ENCODE measurements at regions not wholly inside any gene's neighbourhood (a gene's known extent, or its start where the extent isn't known, plus 50 kb on each side); places are given as distances from the start of the nearest gene placed in this dataset.

- H3K9ac ChIP-seq (ENCODE audit: low read depth, low read length), result no peak overlapping the region
- no peak overlapping the region for H2AK5ac ChIP-seq (ENCODE audit: low read depth, low read length)
- H3K9me1 ChIP-seq (ENCODE audit: insufficient read depth, low read length), result no peaks in the 10 kb centered on the region
- no peaks in the 10 kb centered on the region for H3K27me3 ChIP-seq (ENCODE audit: control insufficient read depth, insufficient read depth, low read length)
- no peak overlapping the region for H4K8ac ChIP-seq (ENCODE audit: low read depth in 2 of 2, low read length in 2 of 2)
- dilution Hi-C loops (cut with HindIII; ENCODE audit: low sequenced_read_pairs, unreplicated experiment), result no loop called here
- no peak overlapping the region for H2BK120ac ChIP-seq (ENCODE audit: low read depth, low read length)
- TF ChIP-seq SMC3 (IDR thresholded peaks at IDR 0.05; ENCODE audit: low read depth, low read length) (no peak), CHD1 (IDR thresholded peaks at IDR 0.05; ENCODE audit: low read depth, low read length) (no peak), ELK1 (IDR thresholded peaks at IDR 0.05; ENCODE audit: borderline replicate concordance, low read depth, low read length) (no peak), FOS (IDR thresholded peaks at IDR 0.05; ENCODE audit: low read depth, low read length) (no peak), RCOR1 (IDR thresholded peaks at IDR 0.05; ENCODE audit: insufficient replicate concordance, low read length) (no peak), RAD21 (IDR thresholded peaks at IDR 0.05; ENCODE audit: low read length) (no peak), RFX5 (IDR thresholded peaks at IDR 0.05; ENCODE audit: low read depth, low read length) (no peak), MAZ (IDR thresholded peaks at IDR 0.05; ENCODE audit: borderline replicate concordance, low read depth, low read length) (no peak), POLR2A (IDR thresholded peaks at IDR 0.05; ENCODE audit: low read depth, low read length) (no peak), NFE2L2 (IDR thresholded peaks at IDR 0.05; ENCODE audit: low read depth, low read length) (no peak), CEBPB (IDR thresholded peaks at IDR 0.05; ENCODE audit: low read depth, low read length) (no peak), MAFK (IDR thresholded peaks at IDR 0.05; ENCODE audit: low read depth, low read length) (no peak), BHLHE40 (IDR thresholded peaks at IDR 0.05; ENCODE audit: low read depth, low read length) (no peak), MXI1 (IDR thresholded peaks at IDR 0.05; ENCODE audit: borderline replicate concordance, low read depth, low read length) (no peak)
- TF ChIP-seq, protein P1, sequence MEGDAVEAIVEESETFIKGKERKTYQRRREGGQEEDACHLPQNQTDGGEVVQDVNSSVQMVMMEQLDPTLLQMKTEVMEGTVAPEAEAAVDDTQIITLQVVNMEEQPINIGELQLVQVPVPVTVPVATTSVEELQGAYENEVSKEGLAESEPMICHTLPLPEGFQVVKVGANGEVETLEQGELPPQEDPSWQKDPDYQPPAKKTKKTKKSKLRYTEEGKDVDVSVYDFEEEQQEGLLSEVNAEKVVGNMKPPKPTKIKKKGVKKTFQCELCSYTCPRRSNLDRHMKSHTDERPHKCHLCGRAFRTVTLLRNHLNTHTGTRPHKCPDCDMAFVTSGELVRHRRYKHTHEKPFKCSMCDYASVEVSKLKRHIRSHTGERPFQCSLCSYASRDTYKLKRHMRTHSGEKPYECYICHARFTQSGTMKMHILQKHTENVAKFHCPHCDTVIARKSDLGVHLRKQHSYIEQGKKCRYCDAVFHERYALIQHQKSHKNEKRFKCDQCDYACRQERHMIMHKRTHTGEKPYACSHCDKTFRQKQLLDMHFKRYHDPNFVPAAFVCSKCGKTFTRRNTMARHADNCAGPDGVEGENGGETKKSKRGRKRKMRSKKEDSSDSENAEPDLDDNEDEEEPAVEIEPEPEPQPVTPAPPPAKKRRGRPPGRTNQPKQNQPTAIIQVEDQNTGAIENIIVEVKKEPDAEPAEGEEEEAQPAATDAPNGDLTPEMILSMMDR (conservative IDR thresholded peaks at IDR 0.05; ENCODE audit: low read depth, low read length), result no peak
- TF ChIP-seq, protein P2, sequence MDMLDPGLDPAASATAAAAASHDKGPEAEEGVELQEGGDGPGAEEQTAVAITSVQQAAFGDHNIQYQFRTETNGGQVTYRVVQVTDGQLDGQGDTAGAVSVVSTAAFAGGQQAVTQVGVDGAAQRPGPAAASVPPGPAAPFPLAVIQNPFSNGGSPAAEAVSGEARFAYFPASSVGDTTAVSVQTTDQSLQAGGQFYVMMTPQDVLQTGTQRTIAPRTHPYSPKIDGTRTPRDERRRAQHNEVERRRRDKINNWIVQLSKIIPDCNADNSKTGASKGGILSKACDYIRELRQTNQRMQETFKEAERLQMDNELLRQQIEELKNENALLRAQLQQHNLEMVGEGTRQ (IDR thresholded peaks at IDR 0.05; ENCODE audit: low read depth, low read length), result no peak
- H3K4ac ChIP-seq (ENCODE audit: low read depth, low read length), result no peak overlapping the region
- no peak overlapping the region for H4K5ac ChIP-seq (ENCODE audit: low read depth, low read length)
- DNase-seq (no peak), ATAC-seq (ENCODE audit: low read depth) (no peak)
- no peak overlapping the region for H3K18ac ChIP-seq (ENCODE audit: low read depth, low read length)
- H4K20me1 ChIP-seq (ENCODE audit: insufficient read depth, low read length), result no peaks in the 10 kb centered on the region
- no TSS peak for BruUV-seq (replicated peaks)
- POLR2A ChIA-PET (ENCODE audit: unreplicated experiment), result no interaction called here
- no CpG with 5 or more reads among the region's 2 CpGs for WGBS, 2 experiments (ENCODE audit: extremely low coverage in 2 of 2, insufficient read length in 1 of 2)
- CTCF ChIA-PET, result interaction anchor here (0.7 kb wide), 1 partner anchor 291 kb away, joined by 3 read pairs; no protein-coding TSS in a partner anchor
- H3K79me1 ChIP-seq (ENCODE audit: low read depth in 1 of 2, low read length in 2 of 2), result no peaks in the 10 kb centered on the region
- H3K4me1 ChIP-seq (ENCODE audit: control insufficient read depth, insufficient read depth, low read length), result no peaks in the 10 kb centered on the region
- H3K4me3 ChIP-seq (ENCODE audit: insufficient read depth, low read depth, low read length), result no peak overlapping the region
- no peak overlapping the region for H3K14ac ChIP-seq (replicated peaks; ENCODE audit: low read depth, low read length)
- H3K27ac ChIP-seq (ENCODE audit: insufficient read depth, low read length), result no peak overlapping the region
- no peak overlapping the region for H4K91ac ChIP-seq (ENCODE audit: insufficient read depth, low read depth, low read length)
- no peaks in the 10 kb centered on the region for H3K9me3 ChIP-seq (ENCODE audit: control insufficient read depth, insufficient read depth, low read length)
- no peak overlapping the region for H2BK20ac ChIP-seq (ENCODE audit: low read depth, low read length)
- H2AK9ac ChIP-seq (replicated peaks; ENCODE audit: low read depth, low read length, poor library complexity), result no peak overlapping the region
- no peaks in the 10 kb centered on the region for H3K36me3 ChIP-seq (ENCODE audit: control insufficient read depth, insufficient read depth, low read length)
- no peak overlapping the region for H2AFZ ChIP-seq (replicated peaks; ENCODE audit: low read length, poor library complexity)
- intact Hi-C loops (cut with micrococcal nuclease), result no loop called here
- no peak overlapping the region for H3K56ac ChIP-seq (ENCODE audit: extremely low read depth, insufficient read depth, low read length)
- in situ Hi-C loops (cut with MboI; ENCODE audit: low sequenced_read_pairs), result no loop called here
- no peak overlapping the region for H3K4me2 ChIP-seq (ENCODE audit: low read depth, low read length)
- no peak overlapping the region for H2BK5ac ChIP-seq (ENCODE audit: low read depth, low read length, poor library complexity, severe bottlenecking)
- H3K23ac ChIP-seq (ENCODE audit: low read depth, low read length), result no peak overlapping the region
- no peak overlapping the region for H2BK15ac ChIP-seq (ENCODE audit: low read depth, low read length)
These were observed 752.3 kb upstream of the NDST4 start for GRCh38 chr4:115865736-115866135.

Measured in IMR-90 (cell line).